Mesendoderm (in vitro differentiated cells): ENCODE measurements at regions not wholly inside any gene's neighbourhood (a gene's known extent, or its start where the extent isn't known, plus 50 kb on each side); places are given as distances from the start of the nearest gene placed in this dataset.
"Not testable (repeated sequence)": the region's sequence is repeated elsewhere in the genome, so short reads cannot be mapped to it uniquely, and the experiment has no call there.

ENCODE experiments used
- DNase-seq: peaks from one replicate; pipeline ENCODE4 v3.0.0; 2013
- H2AK5ac ChIP-seq: 2 replicates; pipeline ENCODE4 v1.6.1; 2013; ENCODE audit warnings: low read length, inconsistent platforms
- H2BK120ac ChIP-seq: 2 replicates; pipeline ENCODE4 v1.6.1; 2013; ENCODE audit warnings: low read depth, mild to moderate bottlenecking, low read length, moderate library complexity, mixed read lengths
- H2BK15ac ChIP-seq: replicated peaks from 2 replicates; pipeline ENCODE4 v1.6.1; 2013; ENCODE audit warnings: low read depth, mild to moderate bottlenecking, moderate library complexity
- H2BK5ac ChIP-seq: 2 replicates; pipeline ENCODE4 v1.6.1; 2013; ENCODE audit warnings: low read length, inconsistent platforms
- H3K18ac ChIP-seq: 2 replicates; pipeline ENCODE4 v1.6.1; 2013; ENCODE audit warnings: mild to moderate bottlenecking, low read length, mixed read lengths
- H3K23ac ChIP-seq: one replicate; pipeline ENCODE4 v1.6.1; 2013; ENCODE audit warnings: low read length
- H3K27ac ChIP-seq: 2 replicates; pipeline ENCODE4 v1.5.1; 2013; ENCODE audit warnings: low read depth, mild to moderate bottlenecking, inconsistent platforms, low read length, moderate library complexity
- H3K27me3 ChIP-seq: 2 replicates; pipeline ENCODE4 v1.6.1; 2013; ENCODE audit warnings: low read length, control low read depth, mild to moderate bottlenecking, inconsistent platforms; ENCODE audit not compliant: insufficient read depth, poor library complexity
- H3K36me3 ChIP-seq: 2 replicates; pipeline ENCODE4 v1.6.1; 2013; ENCODE audit warnings: low read length, inconsistent platforms; ENCODE audit not compliant: control insufficient read depth, insufficient read depth
- H3K4ac ChIP-seq: one replicate; pipeline ENCODE4 v1.6.1; 2013; ENCODE audit warnings: low read depth, mild to moderate bottlenecking, low read length, moderate library complexity
- H3K4me1 ChIP-seq: 2 replicates; pipeline ENCODE4 v1.6.1; 2013; ENCODE audit warnings: low read depth, low read length, inconsistent platforms; ENCODE audit not compliant: control insufficient read depth
- H3K4me2 ChIP-seq: 2 replicates; pipeline ENCODE4 v1.6.1; 2013; ENCODE audit warnings: low read length
- H3K4me3 ChIP-seq: 2 replicates; pipeline ENCODE4 v1.5.1; 2013; ENCODE audit warnings: mild to moderate bottlenecking, low read length
- H3K56ac ChIP-seq: one replicate; pipeline ENCODE4 v1.6.1; 2013; ENCODE audit warnings: low read length
- H3K79me1 ChIP-seq: 2 replicates; pipeline ENCODE4 v1.6.1; 2013; ENCODE audit warnings: low read length, inconsistent platforms
- H3K79me2 ChIP-seq: 2 replicates; pipeline ENCODE4 v1.6.1; 2013; ENCODE audit warnings: mild to moderate bottlenecking, low read length; ENCODE audit not compliant: control insufficient read depth, insufficient read depth
- H3K9ac ChIP-seq: 2 replicates; pipeline ENCODE4 v1.6.1; 2013; ENCODE audit warnings: low read length, inconsistent platforms
- H4K5ac ChIP-seq: one replicate; pipeline ENCODE4 v1.6.1; 2013; ENCODE audit warnings: low read length
- H4K8ac ChIP-seq: one replicate; pipeline ENCODE4 v1.6.1; 2013; ENCODE audit warnings: low read depth, mild to moderate bottlenecking, control low read depth, low read length, moderate library complexity
- WGBS: extraction: QIAGEN DNeasy Blood & Tissue Kit; methylation state at CpG from one replicate; pipeline ENCODE4 v1.1.7; 2013; ENCODE audit warnings: low lambda C conversion rate, missing lambda C conversion rate; ENCODE audit not compliant: insufficient coverage; ENCODE audit errors: extremely low coverage; 5-methylcytosine and 5-hydroxymethylcytosine counted together

DNA sequence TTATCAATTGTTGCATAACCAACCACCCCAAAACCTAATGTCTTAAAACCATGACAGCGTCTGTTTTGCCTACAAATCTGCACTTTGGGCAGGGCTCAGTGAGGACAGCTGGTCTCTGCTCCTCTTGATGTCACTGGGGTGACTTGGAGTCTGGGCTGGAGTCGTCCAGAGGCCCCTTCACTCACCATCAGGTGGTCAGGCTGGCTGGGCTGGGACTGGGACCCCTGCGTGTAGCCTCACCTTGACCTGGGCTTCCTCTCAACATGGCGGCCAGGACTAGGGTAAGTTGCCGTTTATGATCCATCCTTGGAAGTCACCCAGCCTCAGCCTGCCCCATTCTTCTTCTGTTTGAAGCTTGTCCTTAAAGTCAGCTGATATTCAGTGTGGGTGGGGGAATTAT is 116.8 kb upstream of the NKX1-1 start:
- H2BK5ac ChIP-seq, result no peak overlapping the region
- no peak overlapping the region for H4K8ac ChIP-seq
- H3K56ac ChIP-seq, result no peak overlapping the region
- H3K4me2 ChIP-seq, result no peak overlapping the region
- H3K4me3 ChIP-seq, result no peak overlapping the region
- H3K79me2 ChIP-seq, result no peaks in the 10 kb centered on the region
- H3K79me1 ChIP-seq, result no peaks in the 10 kb centered on the region
- H4K5ac ChIP-seq, result no peak overlapping the region
- H3K27ac ChIP-seq, result no peak overlapping the region
- H3K27me3 ChIP-seq, result no peaks in the 10 kb centered on the region
- no peak overlapping the region for H3K4ac ChIP-seq
- DNase-seq, result no peak
- H3K4me1 ChIP-seq, result no peaks in the 10 kb centered on the region
- H3K36me3 ChIP-seq, result no peaks in the 10 kb centered on the region
- no peak overlapping the region for H3K9ac ChIP-seq
- no peak overlapping the region for H2AK5ac ChIP-seq
- no CpG with 5 or more reads among the region's 5 CpGs for WGBS
- H3K18ac ChIP-seq, result no peak overlapping the region
- no peak overlapping the region for H2BK120ac ChIP-seq
- H3K23ac ChIP-seq, result no peak overlapping the region
- no peak overlapping the region for H2BK15ac ChIP-seq

DNA sequence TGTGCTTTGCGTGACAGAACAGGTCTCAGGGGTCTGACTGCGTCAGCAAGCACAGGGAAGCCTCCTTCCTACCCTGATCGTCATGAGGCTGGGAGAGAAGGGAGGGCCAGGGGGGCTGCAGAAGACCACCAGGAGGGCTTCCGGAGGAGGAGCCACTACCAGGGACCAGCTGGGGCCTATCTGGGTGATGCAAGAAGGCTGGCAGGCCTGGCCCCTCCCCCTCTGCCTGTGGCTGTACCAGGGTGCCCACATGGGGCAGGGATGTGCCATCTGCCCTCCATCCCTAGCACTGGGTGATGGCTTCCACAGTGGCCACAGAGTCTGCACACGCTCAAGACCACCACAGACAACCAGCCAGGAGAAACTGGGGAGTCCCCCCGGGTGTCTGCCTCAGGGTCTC is 116.4 kb upstream of the NKX1-1 start:
- H3K4me2 ChIP-seq, result no peak overlapping the region
- H3K36me3 ChIP-seq, result no peaks in the 10 kb centered on the region
- H3K4me1 ChIP-seq, result no peaks in the 10 kb centered on the region
- no peak overlapping the region for H3K56ac ChIP-seq
- no peak overlapping the region for H2BK120ac ChIP-seq
- no peaks in the 10 kb centered on the region for H3K79me1 ChIP-seq
- no peak overlapping the region for H3K23ac ChIP-seq
- H3K4ac ChIP-seq, result no peak overlapping the region
- H4K8ac ChIP-seq, result no peak overlapping the region
- H2BK15ac ChIP-seq, result no peak overlapping the region
- H4K5ac ChIP-seq, result no peak overlapping the region
- no peaks in the 10 kb centered on the region for H3K27me3 ChIP-seq
- H3K79me2 ChIP-seq, result no peaks in the 10 kb centered on the region
- H3K27ac ChIP-seq, result no peak overlapping the region
- H2AK5ac ChIP-seq, result no peak overlapping the region
- WGBS, result no CpG with 5 or more reads among the region's 6 CpGs
- H3K18ac ChIP-seq, result no peak overlapping the region
- no peak overlapping the region for H3K4me3 ChIP-seq
- H3K9ac ChIP-seq, result no peak overlapping the region
- no peak overlapping the region for H2BK5ac ChIP-seq
- no peak for DNase-seq

DNA sequence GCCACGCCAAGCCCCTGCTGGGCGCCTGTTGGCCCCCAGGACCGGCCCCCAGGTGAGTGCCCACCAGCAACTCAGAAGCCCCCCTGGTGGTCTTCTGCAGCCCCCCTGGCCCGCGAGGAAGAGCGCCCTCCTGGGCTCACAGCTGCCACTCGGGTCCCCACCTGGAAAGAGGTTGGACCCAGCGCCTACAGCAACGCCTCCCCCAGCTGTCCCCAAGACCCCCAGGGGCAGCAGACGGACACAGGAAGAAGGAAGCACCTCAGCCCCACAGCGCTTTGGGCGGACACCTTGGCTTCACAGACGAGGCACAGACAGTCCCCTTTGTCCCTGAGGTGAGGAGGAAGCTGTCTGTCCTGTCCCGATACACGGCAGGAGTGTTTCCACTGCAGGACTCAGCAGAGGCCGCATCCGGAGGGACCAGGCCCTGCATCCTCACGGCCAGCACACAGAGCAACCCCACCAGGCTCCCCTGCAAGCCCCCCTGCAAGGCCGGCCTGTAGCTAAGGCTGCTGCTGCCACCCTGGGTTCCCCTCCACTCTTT is 115.6 kb upstream of the NKX1-1 start:
- no peak overlapping the region for H4K5ac ChIP-seq
- H2BK15ac ChIP-seq, result no peak overlapping the region
- H2BK5ac ChIP-seq, result no peak overlapping the region
- H3K23ac ChIP-seq, result no peak overlapping the region
- WGBS, result no CpG with 5 or more reads among the region's 19 CpGs
- DNase-seq, result no peak
- no peaks in the 10 kb centered on the region for H3K36me3 ChIP-seq
- H3K4me1 ChIP-seq, result no peaks in the 10 kb centered on the region
- H3K27ac ChIP-seq, result no peak overlapping the region
- no peaks in the 10 kb centered on the region for H3K27me3 ChIP-seq
- H2AK5ac ChIP-seq, result no peak overlapping the region
- peak overlapping the region; percentile 34 for H3K56ac ChIP-seq
- H3K18ac ChIP-seq, result no peak overlapping the region
- no peak overlapping the region for H2BK120ac ChIP-seq
- H3K4me2 ChIP-seq, result no peak overlapping the region
- no peak overlapping the region for H4K8ac ChIP-seq
- no peaks in the 10 kb centered on the region for H3K79me2 ChIP-seq
- no peak overlapping the region for H3K9ac ChIP-seq
- no peaks in the 10 kb centered on the region for H3K79me1 ChIP-seq
- no peak overlapping the region for H3K4me3 ChIP-seq
- H3K4ac ChIP-seq, result no peak overlapping the region

DNA sequence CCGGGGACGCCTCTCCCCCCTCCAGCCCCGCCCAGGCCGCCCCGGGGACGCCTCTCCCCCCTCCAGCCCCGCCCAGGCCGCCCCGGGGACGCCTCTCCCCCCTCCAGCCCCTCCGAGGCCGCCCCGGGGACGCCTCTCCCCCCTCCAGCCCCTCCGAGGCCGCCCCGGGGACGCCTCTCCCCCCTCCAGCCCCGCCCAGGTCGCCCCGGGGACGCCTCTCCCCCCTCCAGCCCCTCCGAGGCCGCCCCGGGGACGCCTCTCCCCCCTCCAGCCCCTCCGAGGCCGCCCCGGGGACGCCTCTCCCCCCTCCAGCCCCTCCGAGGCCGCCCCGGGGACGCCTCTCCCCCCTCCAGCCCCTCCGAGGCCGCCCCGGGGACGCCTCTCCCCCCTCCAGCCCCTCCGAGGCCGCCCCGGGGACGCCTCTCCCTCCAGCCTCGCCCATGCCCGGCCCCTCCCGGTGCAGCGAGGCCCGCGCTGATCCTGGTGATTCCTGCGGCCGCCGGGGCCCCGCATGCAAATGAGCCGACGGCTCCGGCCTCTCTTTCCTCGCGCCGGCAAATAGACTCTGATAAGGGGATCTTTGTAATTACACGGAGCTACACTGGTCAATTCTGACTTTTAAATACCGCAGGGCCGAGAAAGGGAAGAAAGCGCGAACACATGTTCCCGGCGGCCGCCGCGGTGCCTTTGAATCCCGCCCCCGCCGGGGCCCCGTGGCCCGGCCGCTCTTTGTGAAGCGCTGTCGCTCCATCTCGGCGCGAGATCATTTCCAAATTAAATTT is 114.7 kb upstream of the NKX1-1 start:
- H3K27ac ChIP-seq, H3K36me3 ChIP-seq, H2BK120ac ChIP-seq, H3K4me1 ChIP-seq, H3K79me1 ChIP-seq, H4K5ac ChIP-seq, H3K4me3 ChIP-seq, H3K4ac ChIP-seq, H3K79me2 ChIP-seq, H2BK15ac ChIP-seq, H3K23ac ChIP-seq, H2BK5ac ChIP-seq, H3K18ac ChIP-seq, H3K27me3 ChIP-seq, H4K8ac ChIP-seq, H2AK5ac ChIP-seq: not testable (repeated sequence)
- Histone ChIP-seq H3K4me2 (peak overlapping the region; percentile 31), H3K9ac (peak overlapping the region; percentile 22), H3K56ac (peak overlapping the region; percentile 67)
- peak; percentile 69 for DNase-seq
- WGBS, result no CpG with 5 or more reads among the region's 79 CpGs

DNA sequence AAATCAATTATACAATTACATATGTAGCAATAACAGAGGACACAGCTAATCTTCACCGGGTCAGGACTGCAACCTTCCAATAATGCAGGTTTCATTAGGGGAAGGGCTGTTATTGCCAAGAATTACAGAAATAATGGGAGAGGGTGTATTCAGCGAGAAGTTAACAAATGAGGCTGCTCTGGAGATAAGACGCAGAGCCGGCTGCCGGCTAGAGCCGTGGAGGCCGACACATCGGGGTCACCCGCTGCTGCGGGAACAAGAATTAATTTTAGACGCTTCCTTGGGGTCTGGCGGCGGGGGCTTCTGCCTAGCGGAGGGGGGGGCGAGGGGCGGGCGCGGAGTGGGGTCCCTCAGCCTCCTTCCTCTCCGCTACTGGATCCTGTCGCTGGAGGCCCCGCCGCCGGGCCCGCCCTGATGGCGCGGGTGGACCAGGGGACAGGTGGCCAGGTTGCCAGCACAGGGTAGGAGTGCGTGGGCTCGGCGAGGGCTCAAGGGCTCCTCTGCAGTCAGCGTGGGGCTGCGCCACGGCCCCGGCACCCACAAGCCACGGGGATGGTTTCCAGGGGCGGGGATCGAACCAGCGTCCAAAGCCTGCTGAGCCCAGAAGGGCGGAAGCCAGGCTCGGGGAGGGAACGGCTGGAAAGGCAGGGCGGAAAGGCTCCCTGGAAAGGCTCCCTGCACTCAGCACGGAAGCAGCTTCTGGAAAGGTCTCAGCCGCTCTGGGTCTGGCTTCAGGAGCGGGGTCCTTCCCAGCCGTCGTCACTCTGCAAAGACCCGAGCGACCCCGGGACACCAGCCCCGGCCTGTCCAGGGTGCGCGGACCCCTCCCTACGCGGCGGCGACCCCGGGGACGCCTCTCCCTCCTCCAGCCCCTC is 113.8 kb upstream of the NKX1-1 start:
- H3K56ac ChIP-seq, result peak overlapping the region; percentile 64
- no CpG with 5 or more reads among the region's 58 CpGs for WGBS
- no peak overlapping the region for H3K4me2 ChIP-seq
- H3K79me1 ChIP-seq, result no peaks in the 10 kb centered on the region
- H3K9ac ChIP-seq, result no peak overlapping the region
- H4K5ac ChIP-seq, result no peak overlapping the region
- no peak overlapping the region for H3K27ac ChIP-seq
- no peak overlapping the region for H3K23ac ChIP-seq
- no peaks in the 10 kb centered on the region for H3K4me1 ChIP-seq
- DNase-seq, result peak; percentile 14
- no peaks in the 10 kb centered on the region for H3K27me3 ChIP-seq
- no peak overlapping the region for H2AK5ac ChIP-seq
- H2BK5ac ChIP-seq, result no peak overlapping the region
- H3K18ac ChIP-seq, result no peak overlapping the region
- H3K4me3 ChIP-seq, result no peak overlapping the region
- H3K4ac ChIP-seq, result no peak overlapping the region
- H3K79me2 ChIP-seq, result no peaks in the 10 kb centered on the region
- no peak overlapping the region for H2BK120ac ChIP-seq
- no peak overlapping the region for H4K8ac ChIP-seq
- H3K36me3 ChIP-seq, result no peaks in the 10 kb centered on the region
- H2BK15ac ChIP-seq, result no peak overlapping the region
